ENCODE measurements at regions not wholly inside any gene's neighbourhood (a gene's known extent, or its start where the extent isn't known, plus 50 kb on each side); places are given as distances from the start of the nearest gene placed in this dataset.
"Not testable (repeated sequence)": the region's sequence is repeated elsewhere in the genome, so short reads cannot be mapped to it uniquely, and the experiment has no call there.

GRCh38 chr4:123591875-123592274 lies 195.3 kb downstream of the SPRY1 start:
- no peak for DNase-seq
- Mint-ChIP-seq H3K27ac (no peak overlapping the region), H3K4me1 (peaks cover 17% of the 10 kb centered on the region), H3K9me3 (peaks cover 3% of the 10 kb centered on the region), H3K4me3 (no peak overlapping the region), H3K36me3 (ENCODE audit: low read depth) (no peaks in the 10 kb centered on the region), H3K27me3 (peaks cover 2% of the 10 kb centered on the region)
- ChIA-PET POLR2A (no interaction called here), CTCF (no interaction called here)

GRCh38 chr4:123593655-123594054 lies 197.1 kb downstream of the SPRY1 start:
- peaks cover 3% of the 10 kb centered on the region for H3K36me3 Mint-ChIP-seq (ENCODE audit: low read depth)
- H3K9me3 Mint-ChIP-seq = peaks cover 7% of the 10 kb centered on the region
- no peak for DNase-seq
- ChIA-PET POLR2A (no interaction called here), CTCF (no interaction called here)
- peaks cover 2% of the 10 kb centered on the region for H3K27me3 Mint-ChIP-seq
- H3K4me1 Mint-ChIP-seq = peaks cover 26% of the 10 kb centered on the region
- H3K27ac Mint-ChIP-seq = no peak overlapping the region
- H3K4me3 Mint-ChIP-seq = no peak overlapping the region

GRCh38 chr4:123596805-123597204 lies 200.2 kb downstream of the SPRY1 start:
- DNase-seq = no peak
- CTCF ChIA-PET = interaction anchor here (1.6 to 1.7 kb wide), 2 partner anchors 10 to 32 kb away, joined by 3 to 5 read pairs; no protein-coding TSS in a partner anchor
- peaks cover 46% of the 10 kb centered on the region for H3K4me1 Mint-ChIP-seq
- peaks cover 5% of the 10 kb centered on the region for H3K36me3 Mint-ChIP-seq (ENCODE audit: low read depth)
- H3K9me3 Mint-ChIP-seq = peaks cover 6% of the 10 kb centered on the region
- POLR2A ChIA-PET = no interaction called here
- H3K27ac Mint-ChIP-seq = no peak overlapping the region
- no peak overlapping the region for H3K4me3 Mint-ChIP-seq
- H3K27me3 Mint-ChIP-seq = peaks cover 2% of the 10 kb centered on the region

- H3K36me3 Mint-ChIP-seq (ENCODE audit: low read depth) = peaks cover 5% of the 10 kb centered on the region
- peaks cover 2% of the 10 kb centered on the region for H3K27me3 Mint-ChIP-seq
- peaks cover 9% of the 10 kb centered on the region for H3K9me3 Mint-ChIP-seq
- H3K27ac Mint-ChIP-seq = no peak overlapping the region
- peaks cover 50% of the 10 kb centered on the region for H3K4me1 Mint-ChIP-seq
- ChIA-PET POLR2A (no interaction called here), CTCF (interaction anchor here (1.6 to 1.7 kb wide), 2 partner anchors 9 to 33 kb away, joined by 3 to 5 read pairs; no protein-coding TSS in a partner anchor)
- H3K4me3 Mint-ChIP-seq = no peak overlapping the region
- no peak for DNase-seq
Observed at GRCh38 chr4:123597586-123597985, 201.0 kb downstream of the SPRY1 start.

- Mint-ChIP-seq H3K4me1 (peaks cover 48% of the 10 kb centered on the region), H3K9me3 (peaks cover 9% of the 10 kb centered on the region), H3K4me3 (no peak overlapping the region), H3K27ac (no peak overlapping the region), H3K27me3 (peaks cover 2% of the 10 kb centered on the region), H3K36me3 (ENCODE audit: low read depth) (peaks cover 5% of the 10 kb centered on the region)
- ChIA-PET CTCF (interaction anchor here (1.6 to 1.7 kb wide), 2 partner anchors 9 to 34 kb away, joined by 3 to 5 read pairs; no protein-coding TSS in a partner anchor), POLR2A (no interaction called here)
- no peak for DNase-seq
Observed at GRCh38 chr4:123598331-123598730, 201.7 kb downstream of the SPRY1 start.

GRCh38 chr4:123599061-123599919 lies 202.7 kb downstream of the SPRY1 start:
- ChIA-PET POLR2A (no interaction called here), CTCF (no interaction called here)
- Mint-ChIP-seq H3K4me1 (peaks cover 43% of the 10 kb centered on the region), H3K27me3 (peaks cover 2% of the 10 kb centered on the region), H3K36me3 (ENCODE audit: low read depth) (peaks cover 5% of the 10 kb centered on the region), H3K4me3 (no peak overlapping the region), H3K27ac (peak overlapping the region; percentile 10), H3K9me3 (peaks cover 9% of the 10 kb centered on the region)
- no peak for DNase-seq

- Mint-ChIP-seq H3K27me3 (peaks cover 2% of the 10 kb centered on the region), H3K4me3 (peak overlapping the region; percentile 1), H3K27ac (peak overlapping the region; percentile 67), H3K36me3 (ENCODE audit: low read depth) (peaks cover 5% of the 10 kb centered on the region), H3K9me3 (peaks cover 9% of the 10 kb centered on the region), H3K4me1 (peaks cover 43% of the 10 kb centered on the region)
- ChIA-PET POLR2A (no interaction called here), CTCF (no interaction called here)
- DNase-seq = peak; percentile 53
Observed at GRCh38 chr4:123599920-123600810, 203.6 kb downstream of the SPRY1 start.

GRCh38 chr4:123600987-123601904 lies 204.7 kb downstream of the SPRY1 start:
- POLR2A ChIA-PET = no interaction called here
- Mint-ChIP-seq H3K4me3 (no peak overlapping the region), H3K27ac (no peak overlapping the region), H3K4me1 (peaks cover 43% of the 10 kb centered on the region), H3K36me3 (ENCODE audit: low read depth) (peaks cover 5% of the 10 kb centered on the region), H3K27me3 (peaks cover 2% of the 10 kb centered on the region), H3K9me3 (peaks cover 9% of the 10 kb centered on the region)
- DNase-seq = no peak
- CTCF ChIA-PET = interaction anchor here (0.6 kb wide), 1 partner anchor 112 kb away, joined by 3 read pairs; no protein-coding TSS in a partner anchor

GRCh38 chr4:123602007-123602406 lies 205.4 kb downstream of the SPRY1 start:
- H3K27ac Mint-ChIP-seq = no peak overlapping the region
- peaks cover 5% of the 10 kb centered on the region for H3K36me3 Mint-ChIP-seq (ENCODE audit: low read depth)
- no peak for DNase-seq
- peaks cover 9% of the 10 kb centered on the region for H3K9me3 Mint-ChIP-seq
- CTCF ChIA-PET = no interaction called here
- peaks cover 47% of the 10 kb centered on the region for H3K4me1 Mint-ChIP-seq
- no peaks in the 10 kb centered on the region for H3K27me3 Mint-ChIP-seq
- H3K4me3 Mint-ChIP-seq = no peak overlapping the region
- POLR2A ChIA-PET = no interaction called here

GRCh38 chr4:123603165-123603564 lies 206.6 kb downstream of the SPRY1 start:
- Mint-ChIP-seq H3K4me3 (no peak overlapping the region), H3K27ac (no peak overlapping the region), H3K36me3 (ENCODE audit: low read depth) (peaks cover 4% of the 10 kb centered on the region), H3K27me3 (no peaks in the 10 kb centered on the region), H3K4me1 (peaks cover 47% of the 10 kb centered on the region), H3K9me3 (peaks cover 9% of the 10 kb centered on the region)
- ChIA-PET POLR2A (no interaction called here), CTCF (no interaction called here)
- DNase-seq = no peak

GRCh38 chr4:123605797-123606196 lies 209.2 kb downstream of the SPRY1 start:
- not testable (repeated sequence) for H3K4me3 Mint-ChIP-seq; H3K36me3 Mint-ChIP-seq (ENCODE audit: low read depth); H3K27me3 Mint-ChIP-seq; H3K27ac Mint-ChIP-seq; DNase-seq; H3K9me3 Mint-ChIP-seq
- peaks cover 23% of the 10 kb centered on the region for H3K4me1 Mint-ChIP-seq
- ChIA-PET CTCF (interaction anchor here (1.4 kb wide), 1 partner anchor 12 kb away, joined by 3 read pairs; no protein-coding TSS in a partner anchor), POLR2A (interaction anchor here (0.7 kb wide), 1 partner anchor 1709 kb away, joined by 3 read pairs; the partner anchor contains the start of gene FAT4)

- Mint-ChIP-seq H3K27me3 (no peaks in the 10 kb centered on the region), H3K4me3 (no peak overlapping the region), H3K36me3 (ENCODE audit: low read depth) (no peaks in the 10 kb centered on the region), H3K4me1 (peaks cover 18% of the 10 kb centered on the region), H3K9me3 (peaks cover 3% of the 10 kb centered on the region), H3K27ac (no peak overlapping the region)
- no peak for DNase-seq
- POLR2A ChIA-PET = no interaction called here
- CTCF ChIA-PET = interaction anchor here (1.6 kb wide), 1 partner anchor 63 kb away, joined by 3 read pairs; no protein-coding TSS in a partner anchor
Observed at GRCh38 chr4:123606336-123606735, 209.7 kb downstream of the SPRY1 start.
